MM.1S (cell line): ENCODE measurements at regions not wholly inside any gene's neighbourhood (a gene's known extent, or its start where the extent isn't known, plus 50 kb on each side); places are given as distances from the start of the nearest gene placed in this dataset.

Experiments
- DNase-seq: peaks from one replicate; pipeline ENCODE4 v3.0.0-alpha.2; 2015
- H2AFZ ChIP-seq: fragments of 300-600 bp; sonication (generic); 2 replicates; pipeline ENCODE4 v1.6.0; 2016; ENCODE audit warnings: antibody characterized with exemption, low read length
- H3F3A ChIP-seq: fragments of 300-600 bp; sonication (generic); 2 replicates; pipeline ENCODE4 v1.6.1; 2016; ENCODE audit warnings: mild to moderate bottlenecking, antibody characterized with exemption, low read length, moderate library complexity, mixed read lengths; ENCODE audit not compliant: insufficient read depth
- H3K27ac ChIP-seq: fragments of 300-600 bp; sonication (generic); 2 replicates; pipeline ENCODE4 v1.5.1; 2016; ENCODE audit warnings: mild to moderate bottlenecking, low read length
- H3K27me3 ChIP-seq: fragments of 300-600 bp; sonication (generic); replicated peaks from 2 replicates; pipeline ENCODE4 v1.6.0; 2016; ENCODE audit warnings: low read length; ENCODE audit not compliant: insufficient read depth
- H3K36me3 ChIP-seq: fragments of 300-600 bp; sonication (generic); replicated peaks from 2 replicates; pipeline ENCODE4 v1.6.1; 2016; ENCODE audit warnings: mild to moderate bottlenecking, low read length, mixed read lengths; ENCODE audit not compliant: insufficient read depth
- H3K4me1 ChIP-seq: fragments of 300-600 bp; sonication (generic); 2 replicates; pipeline ENCODE4 v1.6.1; 2016; ENCODE audit warnings: low read length, mixed read lengths
- H3K4me2 ChIP-seq: fragments of 300-600 bp; sonication (generic); 2 replicates; pipeline ENCODE4 v1.6.0; 2016; ENCODE audit warnings: low read depth, low read length
- H3K4me3 ChIP-seq: fragments of 300-600 bp; sonication (generic); 2 replicates; pipeline ENCODE4 v1.5.1; 2016; ENCODE audit warnings: low read length, mixed read lengths
- H3K79me2 ChIP-seq: fragments of 300-600 bp; sonication (generic); 2 replicates; pipeline ENCODE4 v1.6.1; 2016; ENCODE audit warnings: mixed run types, low read length, mixed read lengths
- H3K9ac ChIP-seq: fragments of 300-600 bp; sonication (generic); 2 replicates; pipeline ENCODE4 v1.6.1; 2016; ENCODE audit warnings: low read length, mixed read lengths
- H3K9me2 ChIP-seq: fragments of 300-600 bp; sonication (generic); replicated peaks from 2 replicates; pipeline ENCODE4 v1.6.1; 2016; ENCODE audit warnings: mild to moderate bottlenecking, low read length, mixed read lengths; ENCODE audit not compliant: insufficient read depth
- H3K9me3 ChIP-seq: fragments of 300-600 bp; sonication (generic); replicated peaks from 2 replicates; pipeline ENCODE4 v1.6.1; 2016; ENCODE audit warnings: mild to moderate bottlenecking, low read length, mixed read lengths; ENCODE audit not compliant: insufficient read depth
- H4K20me1 ChIP-seq: fragments of 300-600 bp; sonication (generic); 2 replicates; pipeline ENCODE4 v1.6.1; 2016; ENCODE audit warnings: mild to moderate bottlenecking, low read length, moderate library complexity, mixed read lengths; ENCODE audit not compliant: insufficient read depth
- CTCF ChIP-seq: fragments of 300-600 bp; sonication (generic); IDR thresholded peaks from 2 replicates; pipeline ENCODE4 v1.5.1; 2016; ENCODE audit warnings: antibody characterized with exemption, low read length, mixed read lengths
- EZH2 ChIP-seq: fragments of 300-600 bp; sonication (generic); optimal IDR thresholded peaks from 2 replicates; pipeline ENCODE3; 2017; ENCODE audit warnings: low read depth, mild to moderate bottlenecking, antibody characterized with exemption, low read length, mixed read lengths
- EZH2phosphoT487 ChIP-seq: fragments of 300-600 bp; sonication (generic); IDR thresholded peaks from 2 replicates; pipeline ENCODE4 v1.6.1; 2018; ENCODE audit warnings: antibody characterized with exemption, low read length

GRCh38 chr2:191476901-191477300, 201.0 kb upstream of the NABP1 start:
- Histone ChIP-seq H3K27ac (no peak overlapping the region), H2AFZ (no peak overlapping the region), H3K9ac (no peak overlapping the region), H3F3A (no peaks in the 10 kb centered on the region), H3K4me2 (no peak overlapping the region), H3K4me1 (no peaks in the 10 kb centered on the region), H3K4me3 (no peak overlapping the region), H3K79me2 (no peaks in the 10 kb centered on the region), H3K9me3 (no peaks in the 10 kb centered on the region), H3K36me3 (no peaks in the 10 kb centered on the region), H3K9me2 (no peaks in the 10 kb centered on the region), H3K27me3 (no peaks in the 10 kb centered on the region), H4K20me1 (no peaks in the 10 kb centered on the region)
- no peak for TF ChIP-seq EZH2
- no peak for TF ChIP-seq EZH2phosphoT487
- TF ChIP-seq CTCF = no peak
- DNase-seq = no peak

DNA sequence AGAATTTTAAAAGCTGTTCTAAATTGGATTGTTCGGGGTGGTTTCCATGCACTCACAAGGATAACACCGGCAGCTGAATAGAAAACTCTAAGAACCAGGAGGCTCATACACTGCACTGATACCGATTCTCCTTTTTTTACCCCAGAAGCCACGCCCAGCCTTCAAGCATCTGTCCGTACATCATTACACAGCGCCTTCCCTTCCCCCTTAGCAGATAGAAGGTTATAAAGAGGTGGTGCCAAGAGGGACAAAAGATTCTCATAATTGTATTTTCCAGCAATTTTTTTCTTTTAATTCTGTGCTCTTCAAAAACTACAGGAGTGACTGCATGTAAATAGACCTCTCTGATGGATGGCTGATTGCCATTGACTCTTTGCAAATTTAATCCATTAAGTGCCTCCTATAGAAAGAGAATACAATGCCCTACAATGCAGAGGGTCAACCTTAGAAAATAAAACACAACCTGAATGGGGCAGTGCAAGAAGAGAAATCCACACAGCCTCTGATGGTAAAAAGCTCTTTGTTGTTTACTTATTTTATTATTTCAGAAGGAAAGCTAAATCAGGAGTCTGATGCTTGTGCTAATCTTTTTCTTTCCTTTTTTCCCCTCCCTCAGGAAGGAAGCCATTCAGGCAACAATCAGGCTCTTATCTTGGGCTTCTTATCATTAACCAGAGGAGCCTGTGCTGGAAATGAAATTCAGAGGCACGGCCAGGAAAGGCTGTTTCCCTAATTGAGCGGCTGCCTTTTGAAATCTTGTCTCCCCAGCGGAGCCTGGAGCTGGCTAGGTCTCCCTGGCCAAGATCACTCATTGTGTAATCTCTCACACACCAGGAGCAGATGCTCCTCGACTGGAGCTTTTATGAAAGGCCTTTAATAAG, 198.9 kb upstream of the NABP1 start:
- DNase-seq = no peak

DNA sequence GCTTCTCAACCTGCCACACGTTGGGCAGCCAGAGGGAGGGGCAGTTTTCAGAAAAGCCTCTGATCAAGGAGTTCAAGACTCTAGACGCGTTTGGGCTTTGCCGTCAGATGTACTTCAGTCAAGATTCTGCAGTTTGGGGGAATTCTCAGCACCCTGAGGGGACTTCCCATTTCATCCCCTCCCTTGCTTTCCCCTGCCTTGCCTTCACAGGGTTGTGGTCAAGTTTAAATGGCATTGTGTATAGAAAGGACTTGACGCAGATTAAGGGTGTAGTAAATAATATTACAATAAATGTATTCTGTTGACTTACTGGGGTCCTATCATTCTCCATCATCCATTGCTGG, 198.3 kb upstream of the NABP1 start:
- Histone ChIP-seq H3K9me3 (no peaks in the 10 kb centered on the region), H3K4me1 (no peaks in the 10 kb centered on the region), H3K9me2 (no peaks in the 10 kb centered on the region), H3K27me3 (no peaks in the 10 kb centered on the region), H3K4me3 (no peak overlapping the region), H3K9ac (no peak overlapping the region), H3K79me2 (no peaks in the 10 kb centered on the region), H2AFZ (no peak overlapping the region), H3K36me3 (no peaks in the 10 kb centered on the region), H3F3A (no peaks in the 10 kb centered on the region), H3K27ac (no peak overlapping the region), H3K4me2 (no peak overlapping the region), H4K20me1 (no peaks in the 10 kb centered on the region)
- TF ChIP-seq EZH2 = no peak
- DNase-seq = no peak

More for the DNA sequence above, 198.9 kb upstream of the NABP1 start:
- H3K27me3 ChIP-seq = no peaks in the 10 kb centered on the region
- H4K20me1 ChIP-seq = no peaks in the 10 kb centered on the region
- H3K9ac ChIP-seq = no peak overlapping the region
- no peaks in the 10 kb centered on the region for H3K79me2 ChIP-seq
- TF ChIP-seq EZH2 (no peak), EZH2phosphoT487 (no peak)
- no peak overlapping the region for H3K4me3 ChIP-seq
- H3K4me1 ChIP-seq = no peaks in the 10 kb centered on the region
- H3K9me2 ChIP-seq = no peaks in the 10 kb centered on the region
- no peaks in the 10 kb centered on the region for H3F3A ChIP-seq
- no peaks in the 10 kb centered on the region for H3K36me3 ChIP-seq
- H2AFZ ChIP-seq = no peak overlapping the region
- H3K4me2 ChIP-seq = no peak overlapping the region
- H3K9me3 ChIP-seq = no peaks in the 10 kb centered on the region
- H3K27ac ChIP-seq = no peak overlapping the region

- H3K9me3 ChIP-seq = no peaks in the 10 kb centered on the region
- no peaks in the 10 kb centered on the region for H4K20me1 ChIP-seq
- H3K9ac ChIP-seq = no peak overlapping the region
- no peak overlapping the region for H3K27ac ChIP-seq
- H3K79me2 ChIP-seq = no peaks in the 10 kb centered on the region
- no peaks in the 10 kb centered on the region for H3K9me2 ChIP-seq
- no peak for TF ChIP-seq CTCF
- peaks cover 1% of the 10 kb centered on the region for H3K4me1 ChIP-seq
- H3F3A ChIP-seq = no peaks in the 10 kb centered on the region
- H3K36me3 ChIP-seq = no peaks in the 10 kb centered on the region
- H2AFZ ChIP-seq = no peak overlapping the region
- no peak for DNase-seq
- H3K4me3 ChIP-seq = no peak overlapping the region
- H3K4me2 ChIP-seq = no peak overlapping the region
- H3K27me3 ChIP-seq = no peaks in the 10 kb centered on the region
These were observed 196.4 kb upstream of the NABP1 start for GRCh38 chr2:191481305-191482070.
